Caco-2 (cell line): ENCODE measurements at regions not wholly inside any gene's neighbourhood (a gene's known extent, or its start where the extent isn't known, plus 50 kb on each side); places are given as distances from the start of the nearest gene placed in this dataset.
"Not testable (repeated sequence)": the region's sequence is repeated elsewhere in the genome, so short reads cannot be mapped to it uniquely, and the experiment has no call there.

Experiments
- BruUV-seq: library from RNA; stranded (reverse); fragments of 400-500 nt; replicated peaks from 2 replicates; lab custom pipeline; 2021; lab: Mats Ljungman, UMichigan
- CTCF ChIA-PET: fragments of 300-600 bp; sonication (Branson Sonifier 250); formaldehyde crosslinking; loops from one replicate; lab custom pipeline; 2022; ENCODE audit warnings: antibody characterized with exemption; lab: Charles Lee
- POLR2A ChIA-PET: fragments of 300-600 bp; sonication (Branson Sonifier 250); formaldehyde crosslinking; loops from one replicate; lab custom pipeline; 2022; ENCODE audit warnings: antibody characterized with exemption; lab: Charles Lee
- DNase-seq, 2 experiments: peaks; one replicate each; pipeline versions ENCODE4 v3.0.0 to v3.0.0-alpha.2; 2020 to 2022
- H3K27me3 ChIP-seq: replicated peaks from 2 replicates; pipeline ENCODE4 v1.6.0; 2011; ENCODE audit warnings: low read length; ENCODE audit not compliant: control insufficient read depth, insufficient read depth
- H3K36me3 ChIP-seq: 2 replicates; pipeline ENCODE4 v1.5.1; 2011; ENCODE audit warnings: low read length; ENCODE audit not compliant: control insufficient read depth, insufficient read depth
- H3K4me1 ChIP-seq: fragments of 250-450 bp; sonication (Bioruptor Pico); 2 replicates; pipeline ENCODE4 v1.5.1; 2020; ENCODE audit warnings: mild to moderate bottlenecking
- H3K4me3 ChIP-seq: 2 replicates; pipeline ENCODE4 v1.5.1; 2011; ENCODE audit warnings: low read depth, mild to moderate bottlenecking, control low read depth, low read length
- H3K9me3 ChIP-seq: fragments of 250-450 bp; sonication (Bioruptor Pico); 2 replicates; pipeline ENCODE4 v1.5.1; 2020; ENCODE audit warnings: mild to moderate bottlenecking, moderate library complexity
- H3K27ac Mint-ChIP-seq: one replicate; pipeline ENCODE4 v1.8.0; 2022; ENCODE audit warnings: mixed read lengths; ENCODE audit not compliant: unreplicated experiment
- H3K27me3 Mint-ChIP-seq: one replicate; pipeline ENCODE4 v1.8.0; 2022; ENCODE audit warnings: mixed read lengths; ENCODE audit not compliant: insufficient read depth, unreplicated experiment
- H3K36me3 Mint-ChIP-seq: one replicate; pipeline ENCODE4 v1.8.0; 2022; ENCODE audit warnings: mild to moderate bottlenecking, mixed read lengths; ENCODE audit not compliant: insufficient read depth, unreplicated experiment
- H3K4me1 Mint-ChIP-seq: one replicate; pipeline ENCODE4 v1.8.0; 2022; ENCODE audit warnings: low read depth, mixed read lengths; ENCODE audit not compliant: unreplicated experiment
- H3K4me3 Mint-ChIP-seq: one replicate; pipeline ENCODE4 v1.8.0; 2022; ENCODE audit warnings: mild to moderate bottlenecking, moderate library complexity, mixed read lengths; ENCODE audit not compliant: unreplicated experiment
- H3K9me3 Mint-ChIP-seq: one replicate; pipeline ENCODE4 v1.8.0; 2022; ENCODE audit warnings: mixed read lengths; ENCODE audit not compliant: unreplicated experiment
- CTCF ChIP-seq, 2 experiments: fragments of 200-600 bp in 1 of 2; IDR thresholded peaks; 1 replicate in 1 of 2; 2 replicates in 1 of 2; pipeline versions ENCODE4 v1.5.1 to v1.8.0; 2011 to 2022; ENCODE audit warnings: antibody characterized with exemption in 1 of 2, control low read depth in 1 of 2, inconsistent platforms in 1 of 2, low read depth in 1 of 2, low read length in 1 of 2, mild to moderate bottlenecking in 1 of 2, moderate library complexity in 1 of 2; ENCODE audit not compliant: insufficient read depth in 1 of 2, severe bottlenecking in 1 of 2, unreplicated experiment in 1 of 2
- intact Hi-C: fragments of 100-400 bp; cut with micrococcal nuclease; formaldehyde crosslinking; loops from one replicate; pipeline ENCODE4 v1.10.0; 2022; ENCODE audit not compliant: unreplicated experiment

- H3K4me3 Mint-ChIP-seq = no peak overlapping the region
- no peaks in the 10 kb centered on the region for H3K27me3 ChIP-seq
- H3K4me1 ChIP-seq = no peaks in the 10 kb centered on the region
- H3K4me1 Mint-ChIP-seq = peaks cover 5% of the 10 kb centered on the region
- no peak for DNase-seq
- POLR2A ChIA-PET = no interaction called here
- intact Hi-C loops = loop anchor here (5.0 kb wide), 1 partner anchor 416 kb away; no protein-coding TSS in a partner anchor
- BruUV-seq = no TSS peak
- no peak overlapping the region for H3K27ac Mint-ChIP-seq
- no peaks in the 10 kb centered on the region for H3K9me3 ChIP-seq
- no peaks in the 10 kb centered on the region for H3K36me3 ChIP-seq
- H3K9me3 Mint-ChIP-seq = no peaks in the 10 kb centered on the region
- CTCF ChIA-PET = no interaction called here
- peaks cover 6% of the 10 kb centered on the region for H3K36me3 Mint-ChIP-seq
- no peak overlapping the region for H3K4me3 ChIP-seq
- TF ChIP-seq CTCF (IDR thresholded peaks at IDR 0.05; ENCODE audit: insufficient read depth in 1 of 2, low read depth in 1 of 2, low read length in 1 of 2, severe bottlenecking in 1 of 2, unreplicated experiment in 1 of 2) = no peak
- H3K27me3 Mint-ChIP-seq = no peaks in the 10 kb centered on the region
Observed at GRCh38 chrX:54641530-54641929, 111.5 kb downstream of the GNL3L start.

- H3K9me3 ChIP-seq, CTCF ChIA-PET, H3K27me3 Mint-ChIP-seq, DNase-seq, H3K36me3 Mint-ChIP-seq, H3K4me1 Mint-ChIP-seq, H3K4me3 Mint-ChIP-seq, POLR2A ChIA-PET, intact Hi-C loops, H3K36me3 ChIP-seq, H3K27ac Mint-ChIP-seq, H3K4me3 ChIP-seq, H3K27me3 ChIP-seq, H3K4me1 ChIP-seq, BruUV-seq: not testable (repeated sequence)
- peaks cover 20% of the 10 kb centered on the region for H3K9me3 Mint-ChIP-seq
Observed at GRCh38 chrX:54647607-54648006, 117.6 kb downstream of the GNL3L start.

GRCh38 chrX:54659547-54659946 lies 129.5 kb downstream of the GNL3L start:
- intact Hi-C loops = no loop called here
- DNase-seq = no peak
- Mint-ChIP-seq H3K27me3 (no peaks in the 10 kb centered on the region), H3K9me3 (peaks cover 9% of the 10 kb centered on the region), H3K36me3 (no peaks in the 10 kb centered on the region), H3K27ac (no peak overlapping the region), H3K4me1 (no peaks in the 10 kb centered on the region), H3K4me3 (no peak overlapping the region)
- TF ChIP-seq CTCF (IDR thresholded peaks at IDR 0.05; ENCODE audit: insufficient read depth in 1 of 2, low read depth in 1 of 2, low read length in 1 of 2, severe bottlenecking in 1 of 2, unreplicated experiment in 1 of 2) = no peak
- CTCF ChIA-PET = no interaction called here
- Histone ChIP-seq H3K27me3 (no peaks in the 10 kb centered on the region), H3K4me1 (no peaks in the 10 kb centered on the region), H3K4me3 (no peak overlapping the region), H3K36me3 (no peaks in the 10 kb centered on the region), H3K9me3 (no peaks in the 10 kb centered on the region)
- no TSS peak for BruUV-seq
- POLR2A ChIA-PET = no interaction called here

- H3K27ac Mint-ChIP-seq = no peak overlapping the region
- H3K4me3 Mint-ChIP-seq = no peak overlapping the region
- POLR2A ChIA-PET = no interaction called here
- H3K4me1 Mint-ChIP-seq = no peaks in the 10 kb centered on the region
- no peak for TF ChIP-seq CTCF (IDR thresholded peaks at IDR 0.05; ENCODE audit: insufficient read depth in 1 of 2, low read depth in 1 of 2, low read length in 1 of 2, severe bottlenecking in 1 of 2, unreplicated experiment in 1 of 2)
- H3K4me1 ChIP-seq = no peaks in the 10 kb centered on the region
- H3K36me3 Mint-ChIP-seq = no peaks in the 10 kb centered on the region
- no peaks in the 10 kb centered on the region for H3K27me3 ChIP-seq
- no peaks in the 10 kb centered on the region; the same call in 1 of the 2 replicates for H3K9me3 ChIP-seq
- no peaks in the 10 kb centered on the region for H3K36me3 ChIP-seq
- BruUV-seq = no TSS peak
- DNase-seq = no peak
- intact Hi-C loops = no loop called here
- peaks cover 13% of the 10 kb centered on the region for H3K9me3 Mint-ChIP-seq
- CTCF ChIA-PET = no interaction called here
- H3K27me3 Mint-ChIP-seq = no peaks in the 10 kb centered on the region
- no peak overlapping the region for H3K4me3 ChIP-seq
Observed at GRCh38 chrX:54675762-54676161, 122.3 kb downstream of the ITIH6 start.
